NCI-H1694 treated with DMSO at 0.1 percent for 48 hours (cell line): ENCODE measurements at regions not wholly inside any gene's neighbourhood (a gene's known extent, or its start where the extent isn't known, plus 50 kb on each side); places are given as distances from the start of the nearest gene placed in this dataset.

Experiments
- DNase-seq: peaks from one replicate; lab custom pipeline; 2025; lab: John Stamatoyannopoulos, UW

DNA sequence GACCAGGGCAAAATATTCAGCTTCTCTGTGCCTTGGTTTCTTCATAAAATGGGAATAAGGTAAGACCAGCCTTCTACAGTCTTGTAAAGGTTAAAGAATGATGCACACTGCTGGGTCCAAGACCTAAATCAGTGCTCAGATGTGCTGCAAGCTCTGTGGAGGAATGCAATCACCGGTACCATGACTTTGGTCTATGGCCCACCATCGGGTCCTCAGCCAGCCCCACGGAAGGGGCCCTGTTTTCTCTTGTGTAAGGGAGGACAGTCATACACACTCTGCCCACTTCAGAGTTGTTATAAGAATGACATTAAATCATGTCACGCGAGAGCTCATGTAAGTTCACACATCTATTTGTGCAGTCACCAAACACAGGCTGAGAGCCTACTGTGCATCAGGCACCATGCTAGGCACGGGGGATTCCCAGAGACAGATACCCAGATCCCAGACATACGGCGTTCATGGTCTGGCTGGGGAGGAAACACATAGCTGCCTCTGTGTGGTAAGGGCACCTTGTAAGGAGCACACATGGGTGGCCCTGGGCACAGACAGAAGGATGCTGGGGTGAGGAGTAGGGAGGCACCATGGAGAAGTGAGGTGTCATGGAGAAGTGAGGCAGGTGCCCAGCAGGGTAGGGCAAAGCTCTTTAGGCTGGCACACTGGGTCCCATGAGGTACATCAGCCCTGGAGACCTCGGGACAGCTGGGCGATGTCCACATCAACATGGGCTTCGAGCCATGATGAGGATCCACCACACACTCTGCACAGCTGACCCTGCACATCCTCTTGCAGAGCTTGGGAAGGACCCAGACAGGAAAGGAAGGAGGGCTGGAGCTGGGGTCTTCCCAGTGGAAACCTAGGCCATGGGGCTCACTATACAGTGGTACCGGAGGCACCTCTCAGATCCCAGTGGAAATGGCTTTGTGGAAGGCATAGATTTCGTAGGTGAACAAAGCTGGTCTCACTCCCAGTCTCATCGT lies 190.4 kb upstream of the DIO3 start:
- DNase-seq, result no peak

DNA sequence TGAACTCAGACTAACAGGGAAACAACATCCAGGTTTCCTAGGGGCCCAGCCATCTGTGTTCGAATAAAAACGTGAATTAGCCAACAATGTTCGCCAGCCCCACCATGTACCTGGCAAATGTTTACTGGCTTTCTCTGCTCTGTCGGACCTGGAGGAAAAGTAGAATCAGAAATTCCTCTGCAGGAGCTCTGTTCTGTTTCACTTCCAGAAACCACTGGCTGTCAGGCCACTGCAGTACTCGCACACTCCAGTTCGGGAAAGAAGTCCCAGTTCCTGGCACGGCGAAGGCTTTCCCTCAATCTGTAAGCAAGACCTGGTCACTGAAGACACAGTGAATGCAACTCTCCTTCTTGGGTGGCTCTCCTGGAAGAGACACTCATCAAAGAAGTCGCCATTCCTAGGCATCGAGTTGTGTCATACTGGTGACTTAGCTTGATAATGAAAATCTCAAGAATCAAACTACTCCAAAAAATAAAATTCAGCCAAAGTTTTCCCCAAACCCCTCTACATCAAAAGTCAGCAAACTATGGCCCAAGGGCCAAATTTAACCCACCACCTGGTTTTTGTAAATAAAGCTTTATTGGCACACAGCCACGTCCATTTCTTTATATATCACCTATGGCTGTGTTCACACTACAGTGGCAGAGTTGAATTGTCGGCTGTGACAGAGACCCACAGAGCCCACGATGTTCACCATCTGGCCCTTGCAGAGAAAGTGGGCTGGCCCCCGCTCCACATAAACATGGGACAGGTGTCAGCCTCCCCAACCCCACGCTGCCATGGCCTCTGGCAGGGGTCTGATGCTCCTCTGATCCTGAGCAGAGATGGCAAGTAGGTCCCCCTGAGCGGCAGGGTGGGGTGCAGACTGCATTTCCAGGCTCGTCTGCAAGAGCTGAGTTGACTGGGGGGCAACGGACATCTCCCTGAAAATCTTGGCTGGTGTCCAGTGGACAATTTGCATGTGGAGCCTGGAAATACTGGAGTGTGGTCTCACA lies 189.2 kb upstream of the DIO3 start:
- no peak for DNase-seq

DNA sequence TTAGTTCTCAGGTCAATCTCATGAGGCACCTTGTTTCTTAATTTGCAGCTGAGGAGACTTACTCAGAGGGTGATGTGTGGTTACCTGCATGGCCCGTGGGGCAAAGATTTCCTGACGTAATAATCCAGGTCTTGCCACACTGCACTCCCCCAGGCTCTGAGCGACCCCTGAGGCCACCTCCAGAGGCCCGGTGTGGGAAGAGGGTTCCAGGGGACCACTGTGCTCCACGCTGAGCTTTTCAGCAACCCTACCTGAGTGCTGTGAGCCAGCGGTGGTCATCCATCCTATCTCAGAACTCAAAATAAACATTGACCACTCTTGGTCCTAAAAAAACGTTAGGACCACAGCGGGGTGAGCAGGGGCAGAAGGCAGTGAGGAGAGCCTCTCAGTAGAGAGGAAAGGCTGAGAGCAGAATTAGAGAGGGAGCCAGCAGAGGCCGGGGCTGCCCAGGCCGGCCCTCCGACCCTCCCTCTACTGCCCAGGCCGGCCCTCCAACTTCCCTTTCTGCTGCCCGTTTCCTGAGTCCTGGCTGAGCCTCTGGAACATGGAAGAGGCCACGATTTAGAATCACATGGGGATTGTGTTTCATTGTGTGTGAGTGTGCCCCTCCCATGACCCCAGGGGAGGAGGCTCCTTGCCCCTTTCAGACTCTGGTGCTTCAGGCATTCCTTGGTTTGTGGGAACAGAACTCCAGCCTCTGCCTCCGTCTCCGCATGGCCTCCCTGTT lies 188.2 kb upstream of the DIO3 start:
- no peak for DNase-seq

DNA sequence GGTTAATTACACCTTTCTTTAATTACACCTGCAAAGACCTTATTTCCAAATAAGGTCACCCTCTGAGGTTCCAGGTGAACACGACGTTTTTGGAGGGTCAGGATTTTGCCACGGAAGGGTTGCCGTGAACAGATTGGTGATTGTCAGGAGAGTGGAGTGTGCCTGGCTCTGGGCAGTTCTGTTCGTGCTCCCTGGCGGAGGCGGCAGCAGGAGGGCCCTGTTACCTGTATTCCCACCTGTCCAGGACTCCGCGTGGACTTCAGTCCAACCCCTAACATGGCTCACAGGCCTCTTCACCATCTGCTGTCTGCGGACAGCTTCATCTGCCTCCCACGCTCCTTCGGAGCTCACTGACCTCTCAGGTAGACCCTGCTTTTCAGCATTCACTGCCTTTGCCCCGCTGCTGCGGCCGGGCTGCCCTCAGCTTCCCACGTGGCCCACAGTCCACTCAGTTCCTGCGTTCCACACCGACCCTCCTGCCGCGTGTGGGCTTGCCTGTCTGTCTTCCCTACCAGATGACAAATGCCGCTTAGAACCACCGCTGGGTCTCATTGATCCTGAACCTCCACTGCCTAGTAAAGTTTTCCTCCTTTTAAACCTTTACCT lies 187.5 kb upstream of the DIO3 start:
- DNase-seq, result no peak

DNA sequence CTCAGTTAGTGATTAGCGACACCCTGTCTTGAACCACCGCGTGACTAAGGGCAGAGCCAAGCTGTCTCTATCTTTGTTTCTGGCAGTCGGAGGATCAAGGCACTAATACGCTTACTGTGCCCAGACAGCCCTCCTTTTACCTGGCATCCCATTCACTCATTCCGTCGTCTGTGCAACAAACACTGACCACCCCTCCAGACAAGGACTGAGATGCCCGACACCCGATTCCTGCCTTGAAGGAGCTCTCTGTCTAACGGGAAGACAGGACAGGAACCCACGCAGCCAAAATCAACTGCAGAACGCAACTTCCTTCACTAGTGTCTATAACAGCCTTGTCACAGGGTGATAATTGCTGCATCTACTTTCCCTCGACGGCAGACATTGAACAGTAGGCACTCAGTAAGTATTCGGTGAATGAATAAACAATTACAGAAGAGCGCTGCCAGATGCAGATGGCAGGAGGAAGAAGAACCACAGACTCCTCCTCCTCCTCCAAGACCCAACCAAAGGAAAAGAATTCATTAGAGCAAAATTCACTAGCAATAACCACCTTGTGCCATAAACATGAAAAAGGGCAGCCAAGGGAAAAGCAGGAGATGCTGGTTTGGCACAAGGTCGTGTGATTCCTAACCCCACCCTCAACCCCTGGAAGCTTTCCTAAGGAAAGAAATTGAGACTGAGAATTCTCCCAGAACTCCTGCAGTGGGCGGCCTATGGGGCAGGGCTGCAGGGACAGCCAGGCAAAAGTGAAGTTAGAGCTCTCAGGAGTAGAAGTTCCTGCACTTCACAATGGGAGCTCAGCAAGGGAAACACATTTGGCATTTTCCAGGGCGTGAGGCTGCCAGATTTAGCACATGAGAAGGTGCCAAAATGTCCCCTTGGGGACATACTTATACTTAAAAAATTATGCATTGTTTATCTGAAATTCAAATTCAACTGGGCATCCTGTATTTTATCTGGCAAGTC lies 186.6 kb upstream of the DIO3 start:
- no peak for DNase-seq

DNA sequence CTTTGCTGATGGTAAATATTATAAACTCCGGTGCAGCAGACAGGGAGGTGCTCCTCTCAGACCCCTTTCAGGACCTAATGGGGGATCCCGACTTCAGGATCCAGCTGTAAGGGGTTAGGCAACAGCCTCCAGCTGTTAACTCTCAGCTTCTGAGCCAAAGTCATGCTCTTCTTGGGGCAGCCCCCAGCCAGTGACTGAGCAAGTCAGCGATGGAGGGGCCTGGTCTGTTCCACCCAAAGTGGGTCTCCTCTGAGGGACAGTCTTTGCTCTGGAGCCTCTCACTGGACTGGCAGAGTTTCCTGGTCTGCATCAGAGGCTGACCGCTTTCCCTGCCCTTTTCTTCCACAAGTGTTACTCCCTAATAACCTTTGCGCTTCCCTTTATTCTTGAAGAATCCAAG lies 184.2 kb upstream of the DIO3 start:
- no peak for DNase-seq

DNA sequence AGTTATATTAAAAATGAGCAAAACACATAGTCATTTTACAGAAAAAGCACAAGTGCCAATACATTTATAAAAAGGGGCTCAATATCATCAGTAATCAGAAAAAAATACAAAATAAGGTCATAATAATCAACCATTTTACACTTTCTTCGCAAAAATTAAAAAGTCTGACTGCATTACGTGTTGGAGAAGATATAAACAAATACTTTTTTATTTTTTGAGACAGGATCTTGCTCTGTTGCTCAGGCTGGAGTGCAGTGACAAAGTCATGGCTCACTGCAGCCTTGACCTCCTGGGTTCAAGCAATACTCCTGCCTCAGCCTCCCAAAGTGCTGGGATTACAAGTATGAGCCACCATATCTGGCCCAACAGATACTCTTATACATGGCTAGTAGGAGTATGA lies 181.5 kb upstream of the DIO3 start:
- no peak for DNase-seq

DNA sequence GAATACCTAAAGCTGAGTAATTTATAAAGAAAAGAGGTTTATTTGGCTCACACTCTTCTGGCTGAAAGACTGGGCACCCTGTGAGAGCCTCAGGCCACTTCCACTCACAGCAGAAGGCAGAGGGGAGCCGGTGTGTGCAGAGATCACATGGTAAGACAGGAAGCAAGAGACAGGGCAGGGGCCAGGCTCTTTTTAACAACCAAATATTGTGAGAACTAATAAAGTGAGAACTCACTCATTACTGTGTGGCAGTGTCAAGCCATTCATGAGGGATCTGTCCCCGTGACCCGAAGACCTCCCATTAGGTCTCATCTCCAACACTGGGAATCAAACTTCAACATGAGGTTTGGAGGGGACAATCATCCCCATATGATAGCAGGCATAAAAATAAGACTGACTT lies 180.8 kb upstream of the DIO3 start:
- no peak for DNase-seq

DNA sequence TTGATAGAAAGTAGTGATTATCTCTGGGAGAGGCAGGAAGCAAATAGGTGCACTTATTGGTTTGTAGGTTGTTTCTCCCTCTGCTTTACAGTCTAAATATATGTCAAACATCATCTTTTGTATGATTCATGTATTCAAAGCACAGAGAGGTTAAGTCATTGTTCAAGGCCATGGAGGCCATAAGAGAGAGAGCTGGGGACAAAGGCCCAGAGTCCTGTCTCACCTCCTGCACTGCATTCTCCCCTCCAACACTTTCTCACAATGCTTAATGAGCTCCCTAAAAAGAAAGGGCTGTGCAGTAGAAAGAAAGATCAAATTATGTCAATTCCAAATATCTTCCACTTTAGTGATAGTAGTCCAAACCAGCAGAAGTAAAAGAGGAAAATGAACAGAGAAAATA lies 180.4 kb upstream of the DIO3 start:
- no peak for DNase-seq

DNA sequence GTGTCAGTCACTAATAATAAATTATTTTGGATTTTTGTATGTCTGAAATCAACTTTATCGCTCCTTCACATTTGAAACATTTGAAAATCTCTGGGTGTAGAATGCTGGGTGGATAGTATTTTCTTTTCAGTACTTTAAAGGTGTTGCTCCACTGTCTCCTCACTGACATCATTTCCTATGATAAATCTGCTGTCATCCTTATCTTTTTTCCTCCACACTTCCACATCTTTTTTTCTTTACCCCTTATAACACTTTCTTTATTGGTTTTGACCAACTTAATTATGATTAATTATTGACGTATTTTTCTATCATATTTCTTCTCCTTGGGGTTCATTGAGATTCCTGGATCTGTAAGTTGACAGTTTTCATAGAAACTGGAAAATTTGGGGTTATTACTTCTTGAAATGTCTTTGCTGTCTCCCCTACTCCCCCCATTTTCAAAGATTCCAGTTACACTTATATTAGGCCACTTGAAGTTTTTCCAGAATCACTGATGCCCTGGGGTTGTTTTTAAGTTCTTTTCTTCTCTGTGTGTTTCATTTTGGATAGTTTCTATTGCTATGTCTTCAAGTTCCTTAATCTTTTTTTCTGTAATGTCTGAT lies 177.5 kb upstream of the DIO3 start:
- DNase-seq, result no peak

DNA sequence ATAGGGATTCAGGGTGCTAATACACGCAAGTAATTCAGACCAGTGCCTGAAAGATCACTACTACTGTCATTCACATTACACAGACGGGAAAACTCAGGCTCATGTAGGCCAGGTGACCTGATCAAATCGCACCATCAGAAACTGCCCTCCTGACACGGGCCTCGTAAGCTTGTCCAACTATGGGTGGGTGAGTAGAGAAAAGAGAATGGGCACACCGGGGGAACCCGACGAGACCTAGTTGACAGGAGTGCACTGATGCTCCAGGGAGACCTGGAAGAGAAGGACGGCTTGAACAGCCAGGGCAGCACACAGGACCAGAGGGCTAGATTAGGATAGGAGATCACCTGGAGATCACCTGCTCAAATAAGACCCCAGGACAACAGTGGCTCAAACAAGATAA lies 166.9 kb upstream of the DIO3 start:
- no peak for DNase-seq

DNA sequence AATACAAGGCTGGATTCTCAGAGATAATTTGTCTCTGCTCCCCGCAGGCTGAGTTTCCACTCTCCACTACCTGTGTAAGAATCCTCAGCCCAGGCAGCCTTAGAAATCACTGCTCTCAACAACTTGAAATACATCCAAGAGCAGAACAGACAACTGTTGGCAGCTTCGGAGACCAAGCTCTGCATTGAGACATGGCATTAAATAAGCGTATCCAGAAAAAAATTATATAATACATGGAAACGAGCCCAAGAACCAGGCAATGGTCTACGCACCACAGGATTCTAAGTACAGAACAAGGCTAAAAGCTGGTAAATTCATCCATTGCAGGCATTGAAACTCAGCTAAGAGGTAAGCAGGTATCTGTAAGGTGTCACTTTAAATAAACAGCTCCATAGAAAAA lies 165.5 kb upstream of the DIO3 start:
- no peak for DNase-seq

DNA sequence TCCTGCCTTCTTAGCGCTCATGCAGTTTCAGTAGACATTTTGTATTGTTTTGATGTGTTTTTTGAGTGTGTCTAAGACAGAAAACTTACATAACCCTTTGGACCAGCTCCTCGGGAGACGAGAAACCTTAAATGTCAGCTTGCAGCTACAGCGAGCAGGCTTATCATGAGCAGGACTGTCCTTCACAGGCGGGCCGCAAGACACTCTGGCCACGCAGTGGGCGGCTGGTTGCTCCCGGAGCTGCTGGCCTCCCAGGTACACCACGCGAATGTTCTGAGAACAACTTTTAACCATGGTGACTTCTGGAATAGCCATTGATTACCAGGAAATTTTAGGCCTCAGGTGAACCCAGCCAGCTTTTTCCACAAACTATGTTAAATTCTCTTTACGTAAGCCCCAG lies 164.1 kb upstream of the DIO3 start:
- no peak for DNase-seq

DNA sequence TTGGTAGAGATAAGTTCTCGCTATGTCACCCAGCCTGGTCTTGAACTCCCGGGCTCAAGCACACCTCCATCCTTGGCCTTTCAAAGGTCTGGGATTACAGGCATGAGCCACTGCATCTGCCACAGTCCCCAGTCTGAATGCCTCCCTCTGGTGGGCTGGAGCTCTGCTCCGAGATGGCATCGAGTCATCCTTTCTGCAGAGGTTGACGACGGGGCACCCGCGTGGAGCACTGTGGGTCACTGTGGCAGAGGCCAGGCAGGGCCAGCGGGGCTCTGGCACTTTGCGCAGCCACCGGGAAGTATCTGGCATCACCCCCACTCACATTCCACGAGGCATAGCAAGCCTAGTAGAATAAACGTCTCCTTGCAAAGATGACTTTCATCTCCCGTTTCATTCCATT lies 163.3 kb upstream of the DIO3 start:
- DNase-seq, result no peak

DNA sequence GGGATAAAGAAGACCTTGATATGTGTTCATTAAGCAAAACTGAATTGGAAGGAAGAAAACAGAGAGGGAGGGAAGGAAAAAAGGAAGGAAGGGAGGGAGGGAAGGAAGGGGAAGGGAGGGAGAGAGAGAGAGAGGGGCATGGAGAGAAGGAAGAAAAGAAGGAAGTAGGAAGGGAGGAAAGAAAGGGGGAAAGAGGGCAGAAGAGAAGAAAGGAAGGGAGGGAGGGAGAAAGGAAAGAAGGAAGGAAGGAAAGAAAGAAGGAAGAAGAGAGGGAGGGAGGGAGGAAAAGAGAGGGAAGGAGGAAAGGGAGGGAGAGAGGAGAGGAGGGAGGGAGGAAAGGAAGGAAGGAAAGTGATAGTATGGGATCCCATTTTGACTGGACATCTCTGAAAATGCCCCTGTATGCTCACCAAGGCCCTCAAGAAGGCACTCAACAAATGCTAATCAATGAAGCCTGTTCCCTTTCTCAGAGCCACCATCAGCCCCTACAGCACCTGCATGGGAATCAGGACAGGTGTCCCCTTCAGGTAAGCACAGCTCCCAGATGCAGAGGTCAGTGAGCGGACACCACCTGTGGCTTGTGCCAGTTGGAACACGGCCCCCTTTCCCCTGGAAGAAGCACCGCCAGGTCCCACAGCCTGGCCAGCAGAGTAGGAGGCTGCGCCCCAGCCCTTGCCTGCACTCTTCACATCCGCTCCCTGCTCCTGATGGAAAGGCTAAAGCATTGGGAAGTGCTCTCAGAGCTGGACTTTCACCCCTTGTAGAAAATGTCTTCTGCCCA lies 161.4 kb upstream of the DIO3 start:
- DNase-seq, result no peak

DNA sequence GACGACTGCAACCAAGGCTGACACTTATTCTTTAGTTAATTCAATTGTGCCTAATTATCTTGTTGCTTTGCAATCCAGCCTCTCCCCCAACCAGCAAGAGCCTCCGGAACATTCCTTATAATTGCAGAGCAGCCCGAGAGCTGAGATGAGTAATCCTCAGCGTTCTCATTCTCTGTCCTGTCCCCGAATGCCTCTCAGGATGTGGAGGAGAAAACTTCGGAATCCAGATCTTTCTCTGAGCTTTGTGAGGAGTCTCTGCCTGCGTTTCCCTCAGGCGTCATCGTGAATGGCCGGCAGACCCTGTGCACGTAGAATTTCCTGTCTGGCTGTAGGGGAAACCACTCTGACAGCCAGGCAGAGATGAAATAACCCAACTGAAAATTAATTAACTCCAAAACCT lies 160.5 kb upstream of the DIO3 start:
- no peak for DNase-seq

DNA sequence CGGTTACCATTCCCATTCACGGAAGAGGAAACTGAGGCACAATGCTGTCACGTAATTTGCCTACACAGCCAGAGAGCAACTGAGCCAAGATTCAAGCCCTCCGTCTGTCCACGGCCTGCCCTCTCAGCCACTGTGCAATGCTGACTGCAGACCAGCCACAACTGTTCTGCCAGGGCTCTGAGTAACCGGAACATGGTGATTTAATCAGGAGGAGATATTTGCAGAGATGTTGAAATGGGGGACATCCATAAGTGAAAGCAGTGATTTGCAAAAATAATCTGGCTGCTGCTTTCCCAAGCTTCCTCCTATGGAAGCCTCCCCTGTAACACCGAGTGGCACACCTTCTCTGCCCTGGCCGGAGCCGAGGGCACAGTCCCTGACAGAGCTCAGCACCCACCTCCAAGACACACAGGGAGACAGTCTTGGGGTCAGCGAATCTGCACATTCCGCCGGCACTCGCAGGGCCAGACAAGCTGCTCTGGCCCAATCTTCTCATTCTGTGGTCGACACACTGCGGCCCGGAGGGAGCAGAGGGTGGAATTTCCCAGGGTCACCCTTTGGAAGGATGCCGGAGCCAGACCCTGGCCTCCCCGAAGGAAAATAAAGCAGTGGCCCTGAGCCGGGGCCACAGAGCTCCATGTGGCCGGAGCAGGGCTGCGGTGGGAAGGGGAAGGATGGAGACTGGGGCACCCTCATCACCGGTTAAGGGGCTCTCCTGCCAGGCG lies 158.2 kb upstream of the DIO3 start:
- no peak for DNase-seq

DNA sequence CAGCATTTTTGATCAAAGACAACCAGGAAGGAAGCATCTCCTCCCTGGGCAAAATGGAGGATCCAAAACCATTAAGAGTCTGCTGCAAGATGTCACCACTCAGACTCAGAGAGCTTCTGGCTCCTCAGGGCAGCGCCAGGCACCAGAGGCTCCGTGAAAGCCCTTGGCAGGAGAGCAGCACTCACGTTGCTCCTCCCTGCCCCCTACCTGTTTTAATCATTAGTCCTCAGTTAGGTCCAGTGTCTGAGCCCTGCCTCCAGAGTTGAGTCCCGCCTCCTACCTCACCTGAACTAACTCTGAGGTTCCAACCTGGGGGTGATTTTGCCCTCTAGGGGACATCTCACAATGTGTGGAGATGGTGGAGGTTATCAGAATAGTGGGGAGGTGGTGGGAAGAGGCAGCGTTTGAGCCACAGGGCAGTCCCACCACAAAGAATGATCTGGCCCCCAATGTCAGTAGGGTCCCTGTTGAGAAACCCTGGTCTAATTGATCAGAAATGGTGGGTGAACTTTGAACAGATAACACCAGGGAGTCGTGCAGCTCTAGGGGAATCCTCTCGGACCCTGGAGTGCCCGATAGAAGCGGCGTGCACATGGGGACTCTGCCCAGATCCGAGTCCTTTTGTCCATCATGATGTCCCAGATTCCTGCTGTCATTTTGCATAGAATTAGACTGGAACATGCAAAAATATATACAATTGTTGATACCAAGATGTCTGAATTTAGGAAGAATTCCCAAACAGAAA lies 156.7 kb upstream of the DIO3 start:
- DNase-seq, result no peak
